SK-N-SH treated with all-trans-retinoic acid at 6 μM for 48 hours (cell line): ENCODE measurements at regions not wholly inside any gene's neighbourhood (a gene's known extent, or its start where the extent isn't known, plus 50 kb on each side); places are given as distances from the start of the nearest gene placed in this dataset.
A peak's percentile ranks its signal among the peaks of the same experiment; 100 is the strongest.

Experiments used
- ATAC-seq: fragments of 200-7000 bp; cut with Tn5 transposase; 3 replicates; pipeline ENCODE4 v1.9.1; 2020; ENCODE audit warnings: mild to moderate bottlenecking, moderate library complexity
- ARNTL ChIP-seq: fragments of 450-650 bp; formaldehyde crosslinking; IDR thresholded peaks from 2 replicates; pipeline ENCODE4 v1.5.0; 2020; ENCODE audit warnings: low read depth, mild to moderate bottlenecking, moderate library complexity, borderline replicate concordance
- BACH2 ChIP-seq: fragments of 250-450 bp; sonication (Bioruptor Pico); IDR thresholded peaks from 2 replicates; pipeline ENCODE4 v1.9.0; 2021; ENCODE audit warnings: mild to moderate bottlenecking, borderline replicate concordance
- ESRRG ChIP-seq: fragments of 250-450 bp; sonication (Bioruptor Pico); IDR thresholded peaks from 2 replicates; pipeline ENCODE4 v1.6.1; 2021; ENCODE audit warnings: mild to moderate bottlenecking
- GLIS3 ChIP-seq: fragments of 250-450 bp; sonication (Bioruptor Pico); IDR thresholded peaks from 2 replicates; pipeline ENCODE4 v1.5.0; 2020; ENCODE audit warnings: mild to moderate bottlenecking, moderate library complexity
- ISL1 ChIP-seq: fragments of 250-450 bp; sonication (Bioruptor Pico); IDR thresholded peaks from 2 replicates; pipeline ENCODE4 v2.1.2; 2022; ENCODE audit warnings: mild to moderate bottlenecking, moderate library complexity
- OSR1 ChIP-seq: fragments of 250-450 bp; sonication (Bioruptor Pico); IDR thresholded peaks from 2 replicates; pipeline ENCODE4 v1.8.0; 2022; ENCODE audit warnings: moderate library complexity, mild to moderate bottlenecking, inconsistent platforms
- PPARA ChIP-seq: fragments of 250-450 bp; sonication (Bioruptor Pico); IDR thresholded peaks from 2 replicates; pipeline ENCODE4 v1.5.0; 2020; ENCODE audit warnings: mild to moderate bottlenecking, borderline replicate concordance
- SNAI2 ChIP-seq: fragments of 250-450 bp; sonication (Bioruptor Pico); IDR thresholded peaks from 2 replicates; pipeline ENCODE4 v1.5.0; 2020; ENCODE audit warnings: mild to moderate bottlenecking, moderate library complexity
- TCF4 ChIP-seq: fragments of 250-450 bp; sonication (Bioruptor Pico); IDR thresholded peaks from 2 replicates; pipeline ENCODE4 v1.8.0; 2021; ENCODE audit warnings: mild to moderate bottlenecking, moderate library complexity, borderline replicate concordance
- TOX ChIP-seq: fragments of 250-450 bp; sonication (Bioruptor Pico); IDR thresholded peaks from 2 replicates; pipeline ENCODE4 v1.8.0; 2021; ENCODE audit warnings: mild to moderate bottlenecking, moderate library complexity, borderline replicate concordance
- ZC3H10 ChIP-seq: fragments of 250-450 bp; sonication (Bioruptor Pico); IDR thresholded peaks from 2 replicates; pipeline ENCODE4 v1.5.1; 2021; ENCODE audit warnings: mild to moderate bottlenecking, moderate library complexity
- ZFP3 ChIP-seq: fragments of 250-450 bp; sonication (Bioruptor Pico); IDR thresholded peaks from 2 replicates; pipeline ENCODE4 v1.5.0; 2020; ENCODE audit warnings: mild to moderate bottlenecking, moderate library complexity
- ZNF70 ChIP-seq: fragments of 450-650 bp; formaldehyde crosslinking; IDR thresholded peaks from 2 replicates; pipeline ENCODE4 v1.5.0; 2020; ENCODE audit warnings: mild to moderate bottlenecking, moderate library complexity
- ZNF8 ChIP-seq: fragments of 450-650 bp; formaldehyde crosslinking; IDR thresholded peaks from 2 replicates; pipeline ENCODE4 v1.5.0; 2020; ENCODE audit warnings: mild to moderate bottlenecking, moderate library complexity
- TF ChIP-seq, protein P1 (sequence below): fragments of 250-450 bp; sonication (Bioruptor Pico); IDR thresholded peaks from 2 replicates; pipeline ENCODE4 v1.5.0; 2020; ENCODE audit warnings: mild to moderate bottlenecking, moderate library complexity
- TF ChIP-seq, protein P2 (sequence below): fragments of 250-450 bp; sonication (Bioruptor Pico); IDR thresholded peaks from 2 replicates; pipeline ENCODE4 v1.5.1; 2021; ENCODE audit warnings: mild to moderate bottlenecking, moderate library complexity
- TF ChIP-seq, protein P3 (sequence below): fragments of 250-450 bp; sonication (Bioruptor Pico); IDR thresholded peaks from 2 replicates; pipeline ENCODE4 v1.8.0; 2021; ENCODE audit warnings: low read depth, mild to moderate bottlenecking, moderate library complexity, borderline replicate concordance
- TF ChIP-seq, protein P4 (sequence below): fragments of 250-450 bp; sonication (Bioruptor Pico); IDR thresholded peaks from 2 replicates; pipeline ENCODE4 v1.8.0; 2020; ENCODE audit warnings: mild to moderate bottlenecking, moderate library complexity, borderline replicate concordance

DNA sequence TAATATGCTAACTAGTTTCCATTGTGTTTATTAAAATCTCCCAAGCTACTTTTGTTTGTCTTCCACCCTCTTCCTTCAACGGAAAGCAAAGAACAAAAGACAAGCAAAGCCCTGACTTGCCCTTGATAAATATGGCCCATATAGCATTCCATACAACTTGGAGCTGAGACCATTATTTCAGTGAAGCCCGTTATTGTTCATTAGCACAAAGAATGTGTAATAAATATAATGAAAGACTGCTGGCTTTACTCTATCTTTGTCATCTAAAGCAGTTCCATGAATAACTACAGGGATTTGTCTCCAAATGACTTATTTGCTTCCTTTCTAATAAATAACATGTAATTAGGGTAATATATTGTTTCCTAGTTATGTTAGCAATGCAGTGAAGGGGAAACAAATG lies 270.7 kb upstream of the TLE4 start:
- TF ChIP-seq ZC3H10, result no peak
- TF ChIP-seq ESRRG (CRISPR knock-in tag), result no peak
- no peak for TF ChIP-seq OSR1 (CRISPR knock-in tag)
- no peak for TF ChIP-seq ZNF8
- no peak for TF ChIP-seq TOX (CRISPR knock-in tag)
- no peak for TF ChIP-seq ZFP3 (CRISPR knock-in tag)
- no peak for TF ChIP-seq ISL1 (CRISPR knock-in tag)
- TF ChIP-seq, protein P1, sequence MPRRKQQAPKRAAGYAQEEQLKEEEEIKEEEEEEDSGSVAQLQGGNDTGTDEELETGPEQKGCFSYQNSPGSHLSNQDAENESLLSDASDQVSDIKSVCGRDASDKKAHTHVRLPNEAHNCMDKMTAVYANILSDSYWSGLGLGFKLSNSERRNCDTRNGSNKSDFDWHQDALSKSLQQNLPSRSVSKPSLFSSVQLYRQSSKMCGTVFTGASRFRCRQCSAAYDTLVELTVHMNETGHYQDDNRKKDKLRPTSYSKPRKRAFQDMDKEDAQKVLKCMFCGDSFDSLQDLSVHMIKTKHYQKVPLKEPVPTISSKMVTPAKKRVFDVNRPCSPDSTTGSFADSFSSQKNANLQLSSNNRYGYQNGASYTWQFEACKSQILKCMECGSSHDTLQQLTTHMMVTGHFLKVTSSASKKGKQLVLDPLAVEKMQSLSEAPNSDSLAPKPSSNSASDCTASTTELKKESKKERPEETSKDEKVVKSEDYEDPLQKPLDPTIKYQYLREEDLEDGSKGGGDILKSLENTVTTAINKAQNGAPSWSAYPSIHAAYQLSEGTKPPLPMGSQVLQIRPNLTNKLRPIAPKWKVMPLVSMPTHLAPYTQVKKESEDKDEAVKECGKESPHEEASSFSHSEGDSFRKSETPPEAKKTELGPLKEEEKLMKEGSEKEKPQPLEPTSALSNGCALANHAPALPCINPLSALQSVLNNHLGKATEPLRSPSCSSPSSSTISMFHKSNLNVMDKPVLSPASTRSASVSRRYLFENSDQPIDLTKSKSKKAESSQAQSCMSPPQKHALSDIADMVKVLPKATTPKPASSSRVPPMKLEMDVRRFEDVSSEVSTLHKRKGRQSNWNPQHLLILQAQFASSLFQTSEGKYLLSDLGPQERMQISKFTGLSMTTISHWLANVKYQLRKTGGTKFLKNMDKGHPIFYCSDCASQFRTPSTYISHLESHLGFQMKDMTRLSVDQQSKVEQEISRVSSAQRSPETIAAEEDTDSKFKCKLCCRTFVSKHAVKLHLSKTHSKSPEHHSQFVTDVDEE (CRISPR knock-in tag), result no peak
- TF ChIP-seq PPARA, result no peak
- TF ChIP-seq ZNF70, result no peak
- no peak for TF ChIP-seq TCF4 (CRISPR knock-in tag)
- no peak for TF ChIP-seq BACH2 (CRISPR knock-in tag)
- no peak for TF ChIP-seq ARNTL (CRISPR knock-in tag)
- TF ChIP-seq GLIS3 (CRISPR knock-in tag), result no peak
- TF ChIP-seq, protein P2, sequence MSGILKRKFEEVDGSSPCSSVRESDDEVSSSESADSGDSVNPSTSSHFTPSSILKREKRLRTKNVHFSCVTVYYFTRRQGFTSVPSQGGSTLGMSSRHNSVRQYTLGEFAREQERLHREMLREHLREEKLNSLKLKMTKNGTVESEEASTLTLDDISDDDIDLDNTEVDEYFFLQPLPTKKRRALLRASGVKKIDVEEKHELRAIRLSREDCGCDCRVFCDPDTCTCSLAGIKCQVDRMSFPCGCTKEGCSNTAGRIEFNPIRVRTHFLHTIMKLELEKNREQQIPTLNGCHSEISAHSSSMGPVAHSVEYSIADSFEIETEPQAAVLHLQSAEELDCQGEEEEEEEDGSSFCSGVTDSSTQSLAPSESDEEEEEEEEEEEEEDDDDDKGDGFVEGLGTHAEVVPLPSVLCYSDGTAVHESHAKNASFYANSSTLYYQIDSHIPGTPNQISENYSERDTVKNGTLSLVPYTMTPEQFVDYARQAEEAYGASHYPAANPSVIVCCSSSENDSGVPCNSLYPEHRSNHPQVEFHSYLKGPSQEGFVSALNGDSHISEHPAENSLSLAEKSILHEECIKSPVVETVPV (CRISPR knock-in tag), result no peak
- ATAC-seq, result peak; percentile 19; the same call in 2 of the 3 replicates

DNA sequence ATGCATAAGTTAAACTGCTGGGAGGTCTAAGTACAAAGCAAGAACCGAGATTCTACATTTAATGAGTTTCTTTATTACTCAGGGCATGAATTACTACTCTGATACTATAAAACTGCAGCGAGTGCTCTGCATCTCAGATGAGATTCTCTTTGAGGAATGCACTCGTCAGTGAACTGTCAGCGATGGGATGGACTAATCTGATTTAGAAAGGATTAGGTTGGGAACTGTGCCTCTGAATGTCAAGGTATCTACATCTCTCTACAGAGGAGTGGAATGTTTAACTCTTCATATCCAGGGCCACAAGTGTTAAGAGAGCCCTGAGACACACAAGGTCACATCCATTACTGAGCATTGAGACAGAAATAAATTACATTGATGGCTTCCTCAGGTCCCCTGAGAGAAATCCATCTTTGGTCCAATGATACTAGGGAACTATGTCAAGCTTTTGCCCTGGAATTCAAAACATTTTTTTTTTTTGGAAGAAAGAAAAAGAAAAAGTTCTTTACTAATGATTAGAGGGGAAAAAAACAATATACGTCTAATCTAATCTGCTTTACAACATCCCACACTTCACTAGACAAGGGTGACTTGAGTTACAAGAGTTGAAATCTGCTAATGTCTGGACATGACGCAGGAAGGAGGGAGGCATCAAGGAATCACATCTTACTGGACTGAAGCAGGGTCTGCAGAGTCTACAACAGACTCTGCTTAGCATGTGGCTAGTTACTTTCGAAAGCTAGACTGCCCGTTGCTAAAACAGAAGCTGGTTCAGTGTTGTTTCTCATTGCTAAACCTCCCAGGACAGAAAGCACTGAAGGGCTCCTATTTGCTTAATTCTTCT lies 270.0 kb upstream of the TLE4 start:
- TF ChIP-seq SNAI2 (CRISPR knock-in tag), result 0 out of 2 replicates have a peak, but pooled peaks have one; percentile 46
- TF ChIP-seq, protein P2 (CRISPR knock-in tag), result no peak
- peak; percentile 83 for TF ChIP-seq ISL1 (CRISPR knock-in tag)
- ATAC-seq, result peak; percentile 93

DNA sequence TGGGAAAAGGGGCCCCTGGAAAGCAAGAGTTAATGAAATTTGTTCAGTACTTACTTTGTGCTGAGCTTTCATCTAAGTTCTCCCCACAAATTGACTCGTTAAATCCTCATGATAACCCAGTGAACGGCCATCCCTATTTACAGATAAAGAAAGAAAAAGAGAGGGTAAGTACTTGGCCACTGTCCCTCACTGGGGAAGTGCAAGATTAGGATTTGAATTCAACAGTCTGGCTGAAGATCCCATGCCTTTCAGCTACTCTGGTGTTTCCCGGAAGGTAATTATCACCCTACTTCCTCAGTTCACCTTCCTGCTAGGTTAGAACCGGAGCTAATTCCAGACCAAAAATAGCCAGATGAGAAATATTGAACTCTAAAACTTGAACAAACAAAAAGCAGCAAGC lies 269.2 kb upstream of the TLE4 start:
- TF ChIP-seq, protein P3, sequence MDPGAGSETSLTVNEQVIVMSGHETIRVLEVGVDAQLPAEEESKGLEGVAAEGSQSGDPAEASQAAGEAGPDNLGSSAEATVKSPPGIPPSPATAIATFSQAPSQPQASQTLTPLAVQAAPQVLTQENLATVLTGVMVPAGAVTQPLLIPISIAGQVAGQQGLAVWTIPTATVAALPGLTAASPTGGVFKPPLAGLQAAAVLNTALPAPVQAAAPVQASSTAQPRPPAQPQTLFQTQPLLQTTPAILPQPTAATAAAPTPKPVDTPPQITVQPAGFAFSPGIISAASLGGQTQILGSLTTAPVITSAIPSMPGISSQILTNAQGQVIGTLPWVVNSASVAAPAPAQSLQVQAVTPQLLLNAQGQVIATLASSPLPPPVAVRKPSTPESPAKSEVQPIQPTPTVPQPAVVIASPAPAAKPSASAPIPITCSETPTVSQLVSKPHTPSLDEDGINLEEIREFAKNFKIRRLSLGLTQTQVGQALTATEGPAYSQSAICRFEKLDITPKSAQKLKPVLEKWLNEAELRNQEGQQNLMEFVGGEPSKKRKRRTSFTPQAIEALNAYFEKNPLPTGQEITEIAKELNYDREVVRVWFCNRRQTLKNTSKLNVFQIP (CRISPR knock-in tag), result no peak
- no peak for TF ChIP-seq TOX (CRISPR knock-in tag)
- TF ChIP-seq ZFP3 (CRISPR knock-in tag), result no peak
- no peak for TF ChIP-seq ZC3H10
- TF ChIP-seq, protein P2 (CRISPR knock-in tag), result no peak
- TF ChIP-seq, protein P4, sequence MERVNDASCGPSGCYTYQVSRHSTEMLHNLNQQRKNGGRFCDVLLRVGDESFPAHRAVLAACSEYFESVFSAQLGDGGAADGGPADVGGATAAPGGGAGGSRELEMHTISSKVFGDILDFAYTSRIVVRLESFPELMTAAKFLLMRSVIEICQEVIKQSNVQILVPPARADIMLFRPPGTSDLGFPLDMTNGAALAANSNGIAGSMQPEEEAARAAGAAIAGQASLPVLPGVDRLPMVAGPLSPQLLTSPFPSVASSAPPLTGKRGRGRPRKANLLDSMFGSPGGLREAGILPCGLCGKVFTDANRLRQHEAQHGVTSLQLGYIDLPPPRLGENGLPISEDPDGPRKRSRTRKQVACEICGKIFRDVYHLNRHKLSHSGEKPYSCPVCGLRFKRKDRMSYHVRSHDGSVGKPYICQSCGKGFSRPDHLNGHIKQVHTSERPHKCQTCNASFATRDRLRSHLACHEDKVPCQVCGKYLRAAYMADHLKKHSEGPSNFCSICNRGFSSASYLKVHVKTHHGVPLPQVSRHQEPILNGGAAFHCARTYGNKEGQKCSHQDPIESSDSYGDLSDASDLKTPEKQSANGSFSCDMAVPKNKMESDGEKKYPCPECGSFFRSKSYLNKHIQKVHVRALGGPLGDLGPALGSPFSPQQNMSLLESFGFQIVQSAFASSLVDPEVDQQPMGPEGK (CRISPR knock-in tag), result no peak
- no peak for TF ChIP-seq TCF4 (CRISPR knock-in tag)
- no peak for TF ChIP-seq ZNF8
- no peak for ATAC-seq
